ENCODE measurements at regions not wholly inside any gene's neighbourhood (a gene's known extent, or its start where the extent isn't known, plus 50 kb on each side); places are given as distances from the start of the nearest gene placed in this dataset.

GRCh38 chr21:27314131-27314530 is 347.2 kb upstream of the ADAMTS5 start:
- DNase-seq (ENCODE audit: low read depth) = no peak

- no peak for DNase-seq (ENCODE audit: low read depth)
These were observed 340.2 kb upstream of the ADAMTS5 start for GRCh38 chr21:27306791-27307775.

- no peak for DNase-seq (ENCODE audit: low read depth)
These were observed 339.3 kb upstream of the ADAMTS5 start for GRCh38 chr21:27306206-27306605.

GRCh38 chr21:27301220-27301619 is 334.3 kb upstream of the ADAMTS5 start:
- no peak for DNase-seq (ENCODE audit: low read depth)

- DNase-seq (ENCODE audit: low read depth) = no peak
These were observed 333.9 kb upstream of the ADAMTS5 start for GRCh38 chr21:27300770-27301169.

GRCh38 chr21:27298465-27298864 is 331.6 kb upstream of the ADAMTS5 start:
- DNase-seq (ENCODE audit: low read depth) = no peak

- DNase-seq (ENCODE audit: low read depth) = no peak
These were observed 326.4 kb upstream of the ADAMTS5 start for GRCh38 chr21:27293239-27293638.

- DNase-seq (ENCODE audit: low read depth) = no peak
These were observed 325.9 kb upstream of the ADAMTS5 start for GRCh38 chr21:27292783-27293182.

- no peak for DNase-seq (ENCODE audit: low read depth)
These were observed 325.3 kb upstream of the ADAMTS5 start for GRCh38 chr21:27292229-27292628.

GRCh38 chr21:27291006-27291405 is 324.1 kb upstream of the ADAMTS5 start:
- no peak for DNase-seq (ENCODE audit: low read depth)

- DNase-seq (ENCODE audit: low read depth) = no peak
These were observed 323.1 kb upstream of the ADAMTS5 start for GRCh38 chr21:27290028-27290427.

GRCh38 chr21:27286760-27287159 is 319.9 kb upstream of the ADAMTS5 start:
- DNase-seq (ENCODE audit: low read depth) = no peak

- DNase-seq (ENCODE audit: low read depth) = no peak
These were observed 310.2 kb upstream of the ADAMTS5 start for GRCh38 chr21:27277110-27277509.

- no peak for DNase-seq (ENCODE audit: low read depth)
These were observed 308.5 kb upstream of the ADAMTS5 start for GRCh38 chr21:27275294-27275927.

- DNase-seq (ENCODE audit: low read depth) = no peak
These were observed 302.8 kb upstream of the ADAMTS5 start for GRCh38 chr21:27269644-27270043.

GRCh38 chr21:27268290-27268689 is 301.4 kb upstream of the ADAMTS5 start:
- no peak for DNase-seq (ENCODE audit: low read depth)

- no peak for DNase-seq (ENCODE audit: low read depth)
These were observed 299.1 kb upstream of the ADAMTS5 start for GRCh38 chr21:27265949-27266348.

GRCh38 chr21:27265492-27265891 is 298.6 kb upstream of the ADAMTS5 start:
- DNase-seq (ENCODE audit: low read depth) = no peak

GRCh38 chr21:27261676-27262075 is 294.8 kb upstream of the ADAMTS5 start:
- no peak for DNase-seq (ENCODE audit: low read depth)

- no peak for DNase-seq (ENCODE audit: low read depth)
These were observed 293.8 kb upstream of the ADAMTS5 start for GRCh38 chr21:27260728-27261127.

- DNase-seq (ENCODE audit: low read depth) = no peak
These were observed 292.0 kb upstream of the ADAMTS5 start for GRCh38 chr21:27258742-27259448.

GRCh38 chr21:27257908-27258556 is 291.1 kb upstream of the ADAMTS5 start:
- DNase-seq (ENCODE audit: low read depth) = no peak

Measured in activated T-cell treated with anti-CD3 and anti-CD28 coated beads for 1 hour (primary cell).